ENCODE measurements at regions not wholly inside any gene's neighbourhood (a gene's known extent, or its start where the extent isn't known, plus 50 kb on each side); places are given as distances from the start of the nearest gene placed in this dataset.

GRCh38 chr6:23140871-23141270, 571.5 kb downstream of the HDGFL1 start:
- no peak overlapping the region for H3K4me2 ChIP-seq (ENCODE audit: low read length)
- no peak overlapping the region for H3K27ac ChIP-seq (ENCODE audit: low read depth, low read length)
- H3K79me2 ChIP-seq (ENCODE audit: control insufficient read depth, low read length) = no peaks in the 10 kb centered on the region
- H3K4me3 ChIP-seq (ENCODE audit: low read length) = no peak overlapping the region
- H3K4me1 ChIP-seq (ENCODE audit: control insufficient read depth, low read length) = no peaks in the 10 kb centered on the region
- H3K9me2 ChIP-seq (replicated peaks; ENCODE audit: control insufficient read depth, low read length) = no peaks in the 10 kb centered on the region
- H3K9me3 ChIP-seq (ENCODE audit: control insufficient read depth, insufficient read depth, low read length) = peaks cover 8% of the 10 kb centered on the region; the same call in 1 of the 2 replicates
- TF ChIP-seq EZH2phosphoT487 (IDR thresholded peaks at IDR 0.05; ENCODE audit: borderline replicate concordance, low read length) (no peak), CTCF (IDR thresholded peaks at IDR 0.05; ENCODE audit: low read depth, low read length, poor library complexity, severe bottlenecking) (no peak)
- no peaks in the 10 kb centered on the region for H4K20me1 ChIP-seq (ENCODE audit: control insufficient read depth, insufficient read depth, low read depth, low read length)
- H3K27me3 ChIP-seq (ENCODE audit: control insufficient read depth, low read length) = no peaks in the 10 kb centered on the region
- H3F3A ChIP-seq (ENCODE audit: control insufficient read depth, insufficient read depth) = no peaks in the 10 kb centered on the region
- no peaks in the 10 kb centered on the region for H3K36me3 ChIP-seq (ENCODE audit: control insufficient read depth, low read length)

- no peak for TF ChIP-seq EZH2phosphoT487 (IDR thresholded peaks at IDR 0.05; ENCODE audit: borderline replicate concordance, low read length)
- TF ChIP-seq CTCF (IDR thresholded peaks at IDR 0.05; ENCODE audit: low read depth, low read length, poor library complexity, severe bottlenecking) = no peak
- Histone ChIP-seq H3K79me2 (ENCODE audit: control insufficient read depth, low read length) (no peaks in the 10 kb centered on the region), H3K4me3 (ENCODE audit: low read length) (no peak overlapping the region), H3K27ac (ENCODE audit: low read depth, low read length) (no peak overlapping the region), H3K4me1 (ENCODE audit: control insufficient read depth, low read length) (no peaks in the 10 kb centered on the region), H3F3A (ENCODE audit: control insufficient read depth, insufficient read depth) (no peaks in the 10 kb centered on the region), H3K9me2 (replicated peaks; ENCODE audit: control insufficient read depth, low read length) (no peaks in the 10 kb centered on the region), H3K36me3 (ENCODE audit: control insufficient read depth, low read length) (no peaks in the 10 kb centered on the region), H3K9me3 (ENCODE audit: control insufficient read depth, insufficient read depth, low read length) (no peaks in the 10 kb centered on the region), H4K20me1 (ENCODE audit: control insufficient read depth, insufficient read depth, low read depth, low read length) (no peaks in the 10 kb centered on the region), H3K4me2 (ENCODE audit: low read length) (no peak overlapping the region), H3K27me3 (ENCODE audit: control insufficient read depth, low read length) (no peaks in the 10 kb centered on the region)
These were observed 576.4 kb downstream of the HDGFL1 start for GRCh38 chr6:23145781-23146180.

- H3K9me3 ChIP-seq (ENCODE audit: control insufficient read depth, insufficient read depth, low read length) = no peaks in the 10 kb centered on the region
- no peaks in the 10 kb centered on the region for H3K27me3 ChIP-seq (ENCODE audit: control insufficient read depth, low read length)
- no peak overlapping the region for H3K4me3 ChIP-seq (ENCODE audit: low read length)
- no peaks in the 10 kb centered on the region for H3K4me1 ChIP-seq (ENCODE audit: control insufficient read depth, low read length)
- H3F3A ChIP-seq (ENCODE audit: control insufficient read depth, insufficient read depth) = no peaks in the 10 kb centered on the region
- H3K36me3 ChIP-seq (ENCODE audit: control insufficient read depth, low read length) = no peaks in the 10 kb centered on the region
- H3K79me2 ChIP-seq (ENCODE audit: control insufficient read depth, low read length) = no peaks in the 10 kb centered on the region
- no peak overlapping the region for H3K4me2 ChIP-seq (ENCODE audit: low read length)
- H3K27ac ChIP-seq (ENCODE audit: low read depth, low read length) = no peak overlapping the region
- no peaks in the 10 kb centered on the region for H3K9me2 ChIP-seq (replicated peaks; ENCODE audit: control insufficient read depth, low read length)
- TF ChIP-seq EZH2phosphoT487 (IDR thresholded peaks at IDR 0.05; ENCODE audit: borderline replicate concordance, low read length) = no peak
- TF ChIP-seq CTCF (IDR thresholded peaks at IDR 0.05; ENCODE audit: low read depth, low read length, poor library complexity, severe bottlenecking) = no peak
- no peaks in the 10 kb centered on the region for H4K20me1 ChIP-seq (ENCODE audit: control insufficient read depth, insufficient read depth, low read depth, low read length)
These were observed 584.8 kb downstream of the HDGFL1 start for GRCh38 chr6:23154159-23154558.

- H3K27ac ChIP-seq (ENCODE audit: low read depth, low read length) = no peak overlapping the region
These were observed 600.7 kb downstream of the HDGFL1 start for GRCh38 chr6:23170049-23170448.

More at GRCh38 chr6:23170049-23170448, 600.7 kb downstream of the HDGFL1 start:
- Histone ChIP-seq H3K9me2 (replicated peaks; ENCODE audit: control insufficient read depth, low read length) (no peaks in the 10 kb centered on the region), H3K27me3 (ENCODE audit: control insufficient read depth, low read length) (no peaks in the 10 kb centered on the region), H4K20me1 (ENCODE audit: control insufficient read depth, insufficient read depth, low read depth, low read length) (no peaks in the 10 kb centered on the region), H3K4me2 (ENCODE audit: low read length) (no peak overlapping the region), H3F3A (ENCODE audit: control insufficient read depth, insufficient read depth) (no peaks in the 10 kb centered on the region), H3K9me3 (ENCODE audit: control insufficient read depth, insufficient read depth, low read length) (no peaks in the 10 kb centered on the region), H3K79me2 (ENCODE audit: control insufficient read depth, low read length) (no peaks in the 10 kb centered on the region), H3K36me3 (ENCODE audit: control insufficient read depth, low read length) (no peaks in the 10 kb centered on the region), H3K4me1 (ENCODE audit: control insufficient read depth, low read length) (no peaks in the 10 kb centered on the region), H3K4me3 (ENCODE audit: low read length) (no peak overlapping the region)
- TF ChIP-seq CTCF (IDR thresholded peaks at IDR 0.05; ENCODE audit: low read depth, low read length, poor library complexity, severe bottlenecking) (no peak), EZH2phosphoT487 (IDR thresholded peaks at IDR 0.05; ENCODE audit: borderline replicate concordance, low read length) (no peak)

Measured in DOHH2 (cell line).